ENCODE measurements at regions not wholly inside any gene's neighbourhood (a gene's known extent, or its start where the extent isn't known, plus 50 kb on each side); places are given as distances from the start of the nearest gene placed in this dataset.

DNA sequence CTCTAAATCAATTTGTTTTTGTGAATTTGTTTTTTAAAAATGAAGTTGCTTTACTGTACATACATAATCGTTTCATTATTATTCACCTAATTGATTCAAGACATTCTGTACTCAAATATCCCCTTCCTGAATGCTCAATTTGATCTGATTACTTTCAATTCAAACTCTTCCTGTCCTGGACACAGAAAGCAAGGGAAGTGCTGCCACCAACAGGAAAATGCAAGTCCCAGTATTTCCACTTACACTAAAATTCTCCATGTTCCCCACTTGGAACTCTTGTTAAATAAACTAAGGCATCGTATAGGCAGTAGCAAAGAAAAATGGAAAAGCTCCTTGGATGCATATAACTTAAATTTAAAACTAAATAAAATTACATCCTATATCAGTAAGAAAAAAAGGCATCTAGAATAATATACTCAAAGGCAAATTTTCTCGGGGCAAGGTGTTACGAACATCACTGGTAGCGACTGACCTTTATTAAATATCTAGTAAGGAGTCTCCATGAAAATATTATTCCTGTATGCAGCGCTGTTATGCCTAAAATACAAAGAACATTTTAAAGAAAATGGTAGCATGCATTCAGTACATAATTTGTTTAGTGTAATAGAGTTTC is 72.0 kb upstream of the DBX2 start:
- TF ChIP-seq EP400 (IDR thresholded peaks at IDR 0.05): no peak
- no peak for TF ChIP-seq NR2F6 (CRISPR knock-in tag; IDR thresholded peaks at IDR 0.05)
- TF ChIP-seq ELF4 (CRISPR knock-in tag; IDR thresholded peaks at IDR 0.05): no peak
- TF ChIP-seq RFX5 (IDR thresholded peaks at IDR 0.05; ENCODE audit: low read depth, low read length): no peak
- no peak for TF ChIP-seq CREB1 (IDR thresholded peaks at IDR 0.05)
- TF ChIP-seq CREB1 (CRISPR knock-in tag; IDR thresholded peaks at IDR 0.05): no peak
